ENCODE measurements at regions not wholly inside any gene's neighbourhood (a gene's known extent, or its start where the extent isn't known, plus 50 kb on each side); places are given as distances from the start of the nearest gene placed in this dataset.

GRCh38 chr2:71751590-71751989, 298.2 kb downstream of the DYSF start:
- Histone ChIP-seq H3K4me3 (no peak overlapping the region), H3K4me1 (ENCODE audit: control insufficient read depth in 1 of 2, low read depth in 2 of 2) (peaks cover 19 to 39% of the 10 kb centered on the region in 2 donors), H3K27me3 (replicated peaks; ENCODE audit: insufficient read depth) (no peaks in the 10 kb centered on the region), H3K9me3 (no peaks in the 10 kb centered on the region), H3K27ac (no peak overlapping the region), H3K36me3 (no peaks in the 10 kb centered on the region)
- TF ChIP-seq, protein P1, sequence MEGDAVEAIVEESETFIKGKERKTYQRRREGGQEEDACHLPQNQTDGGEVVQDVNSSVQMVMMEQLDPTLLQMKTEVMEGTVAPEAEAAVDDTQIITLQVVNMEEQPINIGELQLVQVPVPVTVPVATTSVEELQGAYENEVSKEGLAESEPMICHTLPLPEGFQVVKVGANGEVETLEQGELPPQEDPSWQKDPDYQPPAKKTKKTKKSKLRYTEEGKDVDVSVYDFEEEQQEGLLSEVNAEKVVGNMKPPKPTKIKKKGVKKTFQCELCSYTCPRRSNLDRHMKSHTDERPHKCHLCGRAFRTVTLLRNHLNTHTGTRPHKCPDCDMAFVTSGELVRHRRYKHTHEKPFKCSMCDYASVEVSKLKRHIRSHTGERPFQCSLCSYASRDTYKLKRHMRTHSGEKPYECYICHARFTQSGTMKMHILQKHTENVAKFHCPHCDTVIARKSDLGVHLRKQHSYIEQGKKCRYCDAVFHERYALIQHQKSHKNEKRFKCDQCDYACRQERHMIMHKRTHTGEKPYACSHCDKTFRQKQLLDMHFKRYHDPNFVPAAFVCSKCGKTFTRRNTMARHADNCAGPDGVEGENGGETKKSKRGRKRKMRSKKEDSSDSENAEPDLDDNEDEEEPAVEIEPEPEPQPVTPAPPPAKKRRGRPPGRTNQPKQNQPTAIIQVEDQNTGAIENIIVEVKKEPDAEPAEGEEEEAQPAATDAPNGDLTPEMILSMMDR (IDR thresholded peaks at IDR 0.05), result no peak
- DNase-seq (ENCODE audit: low spot score), result no peak
- ATAC-seq (ENCODE audit: insufficient number of reproducible peaks, low FRiP score, low read depth), result no peak

DNA sequence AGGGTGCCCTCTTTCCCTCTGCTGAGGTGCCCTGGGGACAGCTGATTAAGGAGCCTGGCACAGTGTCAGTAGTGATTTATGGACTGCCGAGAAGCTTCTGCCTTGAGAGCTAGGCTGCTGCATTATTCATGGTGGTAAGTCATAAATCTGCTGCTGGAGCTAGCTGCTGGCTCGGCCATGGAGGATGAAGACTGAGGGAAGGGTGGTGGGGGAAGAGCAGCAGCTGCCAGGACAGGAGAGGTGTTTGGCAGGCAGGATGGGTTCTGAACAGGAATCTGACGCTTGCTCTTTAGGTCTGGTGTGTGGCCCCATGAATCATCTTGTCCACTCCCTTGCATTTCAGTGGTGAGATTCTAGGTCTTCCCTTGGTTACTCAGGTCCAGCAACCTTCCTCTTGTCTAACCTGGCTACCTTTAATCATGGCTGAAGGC, 296.3 kb downstream of the DYSF start:
- TF ChIP-seq, protein P1 (IDR thresholded peaks at IDR 0.05), result no peak
- ATAC-seq (ENCODE audit: insufficient number of reproducible peaks, low FRiP score, low read depth) (no peak), DNase-seq (ENCODE audit: low spot score) (no peak)
- no peaks in the 10 kb centered on the region for H3K36me3 ChIP-seq
- peaks cover 21 to 38% of the 10 kb centered on the region in 2 donors for H3K4me1 ChIP-seq (ENCODE audit: control insufficient read depth in 1 of 2, low read depth in 2 of 2)
- no peak overlapping the region for H3K4me3 ChIP-seq
- no peak overlapping the region for H3K27ac ChIP-seq
- H3K9me3 ChIP-seq, result no peaks in the 10 kb centered on the region
- no peaks in the 10 kb centered on the region for H3K27me3 ChIP-seq (replicated peaks; ENCODE audit: insufficient read depth)

- ATAC-seq (ENCODE audit: insufficient number of reproducible peaks, low FRiP score, low read depth) (no peak), DNase-seq (ENCODE audit: low spot score) (no peak)
- Histone ChIP-seq H3K27ac (peak overlapping the region; percentile 23 to 82), H3K4me1 (ENCODE audit: control insufficient read depth in 1 of 2, low read depth in 2 of 2) (peaks cover 23 to 42% of the 10 kb centered on the region in 2 donors), H3K27me3 (replicated peaks; ENCODE audit: insufficient read depth) (no peaks in the 10 kb centered on the region), H3K4me3 (no peak overlapping the region), H3K9me3 (no peaks in the 10 kb centered on the region), H3K36me3 (no peaks in the 10 kb centered on the region)
- TF ChIP-seq, protein P1 (IDR thresholded peaks at IDR 0.05), result no peak
These were observed 294.9 kb downstream of the DYSF start for GRCh38 chr2:71748227-71748626.

GRCh38 chr2:71747559-71747958, 294.2 kb downstream of the DYSF start:
- Histone ChIP-seq H3K4me3 (no peak overlapping the region), H3K4me1 (ENCODE audit: control insufficient read depth in 1 of 2, low read depth in 2 of 2) (peaks cover 27 to 47% of the 10 kb centered on the region in 2 donors), H3K9me3 (no peaks in the 10 kb centered on the region), H3K36me3 (no peaks in the 10 kb centered on the region), H3K27me3 (replicated peaks; ENCODE audit: insufficient read depth) (no peaks in the 10 kb centered on the region), H3K27ac (peak overlapping the region; percentile 23 to 82)
- DNase-seq (ENCODE audit: low spot score) (no peak), ATAC-seq (ENCODE audit: insufficient number of reproducible peaks, low FRiP score, low read depth) (no peak)
- TF ChIP-seq, protein P1 (IDR thresholded peaks at IDR 0.05), result no peak

- H3K4me3 ChIP-seq, result no peak overlapping the region
- peaks cover 30 to 53% of the 10 kb centered on the region in 2 donors for H3K4me1 ChIP-seq (ENCODE audit: control insufficient read depth in 1 of 2, low read depth in 2 of 2)
- H3K9me3 ChIP-seq, result no peaks in the 10 kb centered on the region
- H3K36me3 ChIP-seq, result no peaks in the 10 kb centered on the region
- no peaks in the 10 kb centered on the region for H3K27me3 ChIP-seq (replicated peaks; ENCODE audit: insufficient read depth)
- DNase-seq (ENCODE audit: low spot score), result peak; percentile 25
- H3K27ac ChIP-seq, result peak overlapping the region; percentile 23 to 82
- TF ChIP-seq, protein P1 (IDR thresholded peaks at IDR 0.05), result no peak
- ATAC-seq (ENCODE audit: insufficient number of reproducible peaks, low FRiP score, low read depth), result no peak
These were observed 293.7 kb downstream of the DYSF start for GRCh38 chr2:71746946-71747501.

All from thoracic aorta (tissue), 2 donors.